CD4-positive, alpha-beta T cell (primary cell): ENCODE measurements at regions not wholly inside any gene's neighbourhood (a gene's known extent, or its start where the extent isn't known, plus 50 kb on each side); places are given as distances from the start of the nearest gene placed in this dataset.

Source experiments
- ATAC-seq: fragments of 200-7000 bp; cut with Tn5 transposase; one replicate; pipeline ENCODE4 v1.10.0; 2022; ENCODE audit warnings: mild to moderate bottlenecking; ENCODE audit not compliant: poor library complexity
- CTCF ChIA-PET: fragments of 350-600 bp; sonication (Branson Sonifier 250); formaldehyde crosslinking; loops from one replicate; lab custom pipeline; 2021; ENCODE audit warnings: antibody characterized with exemption, inconsistent platforms; lab: Charles Lee
- POLR2A ChIA-PET: fragments of 350-600 bp; sonication (Branson Sonifier 250); formaldehyde crosslinking; loops from one replicate; lab custom pipeline; 2021; ENCODE audit warnings: antibody characterized with exemption, inconsistent platforms; lab: Charles Lee
- DNase-seq, 14 experiments: peaks; one replicate each; pipeline ENCODE4 v3.0.0-alpha.2; 2013 to 2020; ENCODE audit warnings: mixed read lengths in 2 of 14
- H3K27ac ChIP-seq, 2 donors: one replicate each; pipeline versions ENCODE4 v1.5.1 to v1.7.0; 2013; ENCODE audit warnings: low read length in 2 of 2, low read depth in 1 of 2, mild to moderate bottlenecking in 1 of 2
- H3K27me3 ChIP-seq, 2 experiments: 1 replicate in 1 of 2; 2 replicates in 1 of 2; pipeline versions ENCODE4 v1.6.1 to v1.7.0; 2013; ENCODE audit warnings: low read length in 2 of 2, control low read depth in 1 of 2, mild to moderate bottlenecking in 1 of 2, moderate library complexity in 1 of 2; ENCODE audit not compliant: insufficient read depth in 2 of 2, control insufficient read depth in 1 of 2
- H3K36me3 ChIP-seq: one replicate; pipeline ENCODE4 v1.6.1; 2013; ENCODE audit warnings: low read length, control low read depth; ENCODE audit not compliant: insufficient read depth
- H3K4me1 ChIP-seq: one replicate; pipeline ENCODE4 v1.6.1; 2013; ENCODE audit warnings: low read length, control low read depth; ENCODE audit not compliant: insufficient read depth
- H3K4me3 ChIP-seq: one replicate; pipeline ENCODE4 v1.5.1; 2013; ENCODE audit warnings: mild to moderate bottlenecking, low read length, moderate library complexity
- H3K9me3 ChIP-seq, 2 experiments: 1 replicate in 1 of 2; 2 replicates in 1 of 2; pipeline versions ENCODE4 v1.6.1 to v1.7.0; 2013; ENCODE audit warnings: low read length in 2 of 2, mild to moderate bottlenecking in 2 of 2, control low read depth in 1 of 2, moderate library complexity in 1 of 2; ENCODE audit not compliant: control insufficient read depth in 1 of 2, insufficient read depth in 1 of 2
- H3K27ac Mint-ChIP-seq: one replicate; pipeline ENCODE4 v1.8.0; 2020; ENCODE audit warnings: mixed read lengths
- H3K27me3 Mint-ChIP-seq: one replicate; pipeline ENCODE4 v1.8.0; 2021; ENCODE audit warnings: mixed read lengths
- H3K36me3 Mint-ChIP-seq: one replicate; pipeline ENCODE4 v1.8.0; 2021; ENCODE audit warnings: low read depth, mixed read lengths
- H3K4me1 Mint-ChIP-seq: one replicate; pipeline ENCODE4 v1.8.0; 2021; ENCODE audit warnings: low read depth, mixed read lengths
- H3K4me3 Mint-ChIP-seq: one replicate; pipeline ENCODE4 v1.8.0; 2020; ENCODE audit warnings: mild to moderate bottlenecking, mixed read lengths
- H3K9me3 Mint-ChIP-seq: one replicate; pipeline ENCODE4 v1.8.0; 2020; ENCODE audit warnings: mixed read lengths
- intact Hi-C, 2 experiments: fragments of 100-400 bp; cut with DNase I in 1 of 2; cut with micrococcal nuclease in 1 of 2; formaldehyde crosslinking; loops; one replicate each; pipeline versions ENCODE4 v1.15.1 to v1.9.0; 2023 to 2025; cut with DNase I, micrococcal nuclease
- TF ChIP-seq, protein P1 (sequence below): fragments of 200-600 bp; IDR thresholded peaks from one replicate; pipeline ENCODE4 v1.8.0; 2022; ENCODE audit warnings: antibody characterized with exemption, mild to moderate bottlenecking

DNA sequence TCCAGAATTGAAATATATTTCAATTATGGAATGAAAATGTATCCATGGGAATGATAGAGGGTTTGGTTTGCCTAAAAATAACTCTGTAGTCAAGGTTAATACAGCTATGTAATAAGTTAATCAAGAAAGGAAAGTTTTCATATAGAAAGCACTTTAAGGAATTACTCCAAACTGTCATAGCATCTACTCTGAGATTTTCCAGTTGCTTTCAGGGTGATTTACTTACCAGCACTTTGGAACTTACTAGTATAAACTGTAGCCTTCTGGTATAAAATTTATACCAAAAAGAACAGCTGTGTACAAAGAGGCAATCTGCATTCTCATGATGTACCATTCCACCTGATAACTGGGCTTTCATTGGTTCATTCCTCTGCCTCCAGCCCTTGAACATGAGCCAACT lies 87.1 kb downstream of the ARF6 start:
- intact Hi-C loops, result no loop called here
- Histone ChIP-seq H3K4me3 (no peak overlapping the region), H3K27ac (peak overlapping the region in 1 of 2 donors; percentile 26), H3K36me3 (no peaks in the 10 kb centered on the region), H3K9me3 (no peaks in the 10 kb centered on the region), H3K4me1 (peaks cover 78% of the 10 kb centered on the region), H3K27me3 (no peaks in the 10 kb centered on the region)
- Mint-ChIP-seq H3K27me3 (no peaks in the 10 kb centered on the region), H3K4me1 (peaks cover 90% of the 10 kb centered on the region), H3K4me3 (peak overlapping the region; percentile 59), H3K27ac (peak overlapping the region; percentile 90), H3K36me3 (no peaks in the 10 kb centered on the region), H3K9me3 (peaks cover 2% of the 10 kb centered on the region)
- ATAC-seq (no peak), DNase-seq (no peak)
- TF ChIP-seq, protein P1, sequence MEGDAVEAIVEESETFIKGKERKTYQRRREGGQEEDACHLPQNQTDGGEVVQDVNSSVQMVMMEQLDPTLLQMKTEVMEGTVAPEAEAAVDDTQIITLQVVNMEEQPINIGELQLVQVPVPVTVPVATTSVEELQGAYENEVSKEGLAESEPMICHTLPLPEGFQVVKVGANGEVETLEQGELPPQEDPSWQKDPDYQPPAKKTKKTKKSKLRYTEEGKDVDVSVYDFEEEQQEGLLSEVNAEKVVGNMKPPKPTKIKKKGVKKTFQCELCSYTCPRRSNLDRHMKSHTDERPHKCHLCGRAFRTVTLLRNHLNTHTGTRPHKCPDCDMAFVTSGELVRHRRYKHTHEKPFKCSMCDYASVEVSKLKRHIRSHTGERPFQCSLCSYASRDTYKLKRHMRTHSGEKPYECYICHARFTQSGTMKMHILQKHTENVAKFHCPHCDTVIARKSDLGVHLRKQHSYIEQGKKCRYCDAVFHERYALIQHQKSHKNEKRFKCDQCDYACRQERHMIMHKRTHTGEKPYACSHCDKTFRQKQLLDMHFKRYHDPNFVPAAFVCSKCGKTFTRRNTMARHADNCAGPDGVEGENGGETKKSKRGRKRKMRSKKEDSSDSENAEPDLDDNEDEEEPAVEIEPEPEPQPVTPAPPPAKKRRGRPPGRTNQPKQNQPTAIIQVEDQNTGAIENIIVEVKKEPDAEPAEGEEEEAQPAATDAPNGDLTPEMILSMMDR, result no peak
- ChIA-PET CTCF (interaction anchor here (1.3 kb wide), 1 partner anchor 11 kb away, joined by 3 read pairs; no protein-coding TSS in a partner anchor), POLR2A (interaction anchor here (1.0 to 11.5 kb wide), 5 partner anchors 9 to 112 kb away, joined by 4 to 208 read pairs (median 8); partner anchors contain the start of gene ARF6)

GRCh38 chr14:49982082-49982481 lies 89.2 kb downstream of the ARF6 start:
- H3K27me3 ChIP-seq, result no peaks in the 10 kb centered on the region
- H3K4me3 ChIP-seq, result peak overlapping the region; percentile 17
- ATAC-seq (peak; percentile 3), DNase-seq (no peak)
- Mint-ChIP-seq H3K27ac (peak overlapping the region; percentile 90), H3K4me3 (peak overlapping the region; percentile 44), H3K9me3 (no peaks in the 10 kb centered on the region), H3K36me3 (no peaks in the 10 kb centered on the region), H3K27me3 (no peaks in the 10 kb centered on the region), H3K4me1 (peaks cover 84% of the 10 kb centered on the region)
- POLR2A ChIA-PET, result interaction anchor here (1.1 to 1.4 kb wide), 2 partner anchors 119 to 120 kb away, joined by 3 to 4 read pairs; no protein-coding TSS in a partner anchor
- peak overlapping the region; percentile 57 to 61 for H3K27ac ChIP-seq
- CTCF ChIA-PET, result no interaction called here
- no peaks in the 10 kb centered on the region for H3K36me3 ChIP-seq
- H3K4me1 ChIP-seq, result peaks cover 64% of the 10 kb centered on the region
- TF ChIP-seq, protein P1, result no peak
- intact Hi-C loops, result no loop called here
- no peaks in the 10 kb centered on the region for H3K9me3 ChIP-seq

DNA sequence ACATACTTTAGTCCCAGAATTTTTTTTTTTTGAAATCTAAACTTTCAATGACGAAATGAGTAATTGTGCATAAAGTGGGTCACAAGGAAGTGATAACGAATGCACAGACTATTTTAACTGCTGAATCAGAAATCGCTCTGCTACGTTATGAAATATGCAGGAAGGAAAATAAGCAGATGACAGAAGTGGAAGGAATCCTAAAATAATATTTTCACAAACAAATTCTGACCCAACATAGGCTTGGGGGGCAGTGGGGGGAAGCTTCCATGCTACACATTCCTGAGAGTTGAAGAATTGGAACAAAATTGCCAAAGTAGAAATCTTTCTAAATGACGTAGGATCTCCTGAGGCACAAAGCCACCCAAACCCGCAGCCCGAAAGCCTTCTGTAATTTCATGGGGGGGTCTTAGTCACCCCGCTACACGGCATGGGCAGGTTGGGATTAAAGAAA lies 89.6 kb downstream of the ARF6 start:
- POLR2A ChIA-PET, result interaction anchor here (0.6 to 1.9 kb wide), 6 partner anchors 11 to 847 kb away, joined by 3 to 5 read pairs (median 4); no protein-coding TSS in a partner anchor
- Histone ChIP-seq H3K4me3 (peak overlapping the region; percentile 17), H3K4me1 (peaks cover 59% of the 10 kb centered on the region), H3K27ac (peak overlapping the region in 1 of 2 donors; percentile 61), H3K9me3 (no peaks in the 10 kb centered on the region), H3K27me3 (no peaks in the 10 kb centered on the region), H3K36me3 (no peaks in the 10 kb centered on the region)
- H3K4me1 Mint-ChIP-seq, result peaks cover 82% of the 10 kb centered on the region
- H3K9me3 Mint-ChIP-seq, result no peaks in the 10 kb centered on the region
- H3K36me3 Mint-ChIP-seq, result no peaks in the 10 kb centered on the region
- peak overlapping the region; percentile 90 for H3K27ac Mint-ChIP-seq
- ATAC-seq, result peak; percentile 65
- intact Hi-C loops, result no loop called here
- H3K4me3 Mint-ChIP-seq, result peak overlapping the region; percentile 44
- H3K27me3 Mint-ChIP-seq, result no peaks in the 10 kb centered on the region
- DNase-seq, result peak in 4 of 14 experiments; percentile 32 to 71 (median 62)
- CTCF ChIA-PET, result no interaction called here
- TF ChIP-seq, protein P1, result no peak
